ENCODE measurements at regions not wholly inside any gene's neighbourhood (a gene's known extent, or its start where the extent isn't known, plus 50 kb on each side); places are given as distances from the start of the nearest gene placed in this dataset.

DNA sequence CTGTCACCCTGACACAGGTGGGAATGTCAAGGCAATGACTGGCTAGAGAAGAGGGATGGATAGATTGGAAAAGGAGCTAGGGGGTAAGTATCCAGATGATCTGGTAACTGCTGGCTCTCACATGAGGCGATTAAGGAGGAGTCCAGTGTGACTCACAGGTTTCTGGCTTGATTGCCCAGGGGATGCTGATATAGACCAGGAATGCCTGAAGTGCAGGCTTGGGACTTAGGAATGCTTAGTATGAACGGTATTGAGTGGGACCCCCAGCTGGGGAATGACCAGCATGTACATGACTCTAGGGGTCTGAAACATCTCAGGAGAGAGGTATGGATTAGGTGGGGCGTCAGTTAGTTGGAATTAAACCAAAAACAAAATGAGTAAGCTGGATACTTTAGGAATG, 65.8 kb upstream of the PRPS1 start:
- no peak for TF ChIP-seq HNF4G (IDR thresholded peaks at IDR 0.05)
- TF ChIP-seq EGR1 (IDR thresholded peaks at IDR 0.05; ENCODE audit: low read depth in 2 of 2): no peak
- TF ChIP-seq, protein P1, sequence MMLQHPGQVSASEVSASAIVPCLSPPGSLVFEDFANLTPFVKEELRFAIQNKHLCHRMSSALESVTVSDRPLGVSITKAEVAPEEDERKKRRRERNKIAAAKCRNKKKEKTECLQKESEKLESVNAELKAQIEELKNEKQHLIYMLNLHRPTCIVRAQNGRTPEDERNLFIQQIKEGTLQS (IDR thresholded peaks at IDR 0.05): no peak
- no peak for TF ChIP-seq HNF4A (conservative IDR thresholded peaks at IDR 0.05)
- TF ChIP-seq, protein P2, sequence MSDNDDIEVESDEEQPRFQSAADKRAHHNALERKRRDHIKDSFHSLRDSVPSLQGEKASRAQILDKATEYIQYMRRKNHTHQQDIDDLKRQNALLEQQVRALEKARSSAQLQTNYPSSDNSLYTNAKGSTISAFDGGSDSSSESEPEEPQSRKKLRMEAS (IDR thresholded peaks at IDR 0.05): no peak
- TF ChIP-seq, protein P3, sequence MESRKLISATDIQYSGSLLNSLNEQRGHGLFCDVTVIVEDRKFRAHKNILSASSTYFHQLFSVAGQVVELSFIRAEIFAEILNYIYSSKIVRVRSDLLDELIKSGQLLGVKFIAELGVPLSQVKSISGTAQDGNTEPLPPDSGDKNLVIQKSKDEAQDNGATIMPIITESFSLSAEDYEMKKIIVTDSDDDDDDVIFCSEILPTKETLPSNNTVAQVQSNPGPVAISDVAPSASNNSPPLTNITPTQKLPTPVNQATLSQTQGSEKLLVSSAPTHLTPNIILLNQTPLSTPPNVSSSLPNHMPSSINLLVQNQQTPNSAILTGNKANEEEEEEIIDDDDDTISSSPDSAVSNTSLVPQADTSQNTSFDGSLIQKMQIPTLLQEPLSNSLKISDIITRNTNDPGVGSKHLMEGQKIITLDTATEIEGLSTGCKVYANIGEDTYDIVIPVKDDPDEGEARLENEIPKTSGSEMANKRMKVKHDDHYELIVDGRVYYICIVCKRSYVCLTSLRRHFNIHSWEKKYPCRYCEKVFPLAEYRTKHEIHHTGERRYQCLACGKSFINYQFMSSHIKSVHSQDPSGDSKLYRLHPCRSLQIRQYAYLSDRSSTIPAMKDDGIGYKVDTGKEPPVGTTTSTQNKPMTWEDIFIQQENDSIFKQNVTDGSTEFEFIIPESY (IDR thresholded peaks at IDR 0.05): no peak
- no peak for TF ChIP-seq RXRA (IDR thresholded peaks at IDR 0.05)
- TF ChIP-seq, protein P4, sequence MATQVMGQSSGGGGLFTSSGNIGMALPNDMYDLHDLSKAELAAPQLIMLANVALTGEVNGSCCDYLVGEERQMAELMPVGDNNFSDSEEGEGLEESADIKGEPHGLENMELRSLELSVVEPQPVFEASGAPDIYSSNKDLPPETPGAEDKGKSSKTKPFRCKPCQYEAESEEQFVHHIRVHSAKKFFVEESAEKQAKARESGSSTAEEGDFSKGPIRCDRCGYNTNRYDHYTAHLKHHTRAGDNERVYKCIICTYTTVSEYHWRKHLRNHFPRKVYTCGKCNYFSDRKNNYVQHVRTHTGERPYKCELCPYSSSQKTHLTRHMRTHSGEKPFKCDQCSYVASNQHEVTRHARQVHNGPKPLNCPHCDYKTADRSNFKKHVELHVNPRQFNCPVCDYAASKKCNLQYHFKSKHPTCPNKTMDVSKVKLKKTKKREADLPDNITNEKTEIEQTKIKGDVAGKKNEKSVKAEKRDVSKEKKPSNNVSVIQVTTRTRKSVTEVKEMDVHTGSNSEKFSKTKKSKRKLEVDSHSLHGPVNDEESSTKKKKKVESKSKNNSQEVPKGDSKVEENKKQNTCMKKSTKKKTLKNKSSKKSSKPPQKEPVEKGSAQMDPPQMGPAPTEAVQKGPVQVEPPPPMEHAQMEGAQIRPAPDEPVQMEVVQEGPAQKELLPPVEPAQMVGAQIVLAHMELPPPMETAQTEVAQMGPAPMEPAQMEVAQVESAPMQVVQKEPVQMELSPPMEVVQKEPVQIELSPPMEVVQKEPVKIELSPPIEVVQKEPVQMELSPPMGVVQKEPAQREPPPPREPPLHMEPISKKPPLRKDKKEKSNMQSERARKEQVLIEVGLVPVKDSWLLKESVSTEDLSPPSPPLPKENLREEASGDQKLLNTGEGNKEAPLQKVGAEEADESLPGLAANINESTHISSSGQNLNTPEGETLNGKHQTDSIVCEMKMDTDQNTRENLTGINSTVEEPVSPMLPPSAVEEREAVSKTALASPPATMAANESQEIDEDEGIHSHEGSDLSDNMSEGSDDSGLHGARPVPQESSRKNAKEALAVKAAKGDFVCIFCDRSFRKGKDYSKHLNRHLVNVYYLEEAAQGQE (IDR thresholded peaks at IDR 0.05): no peak
- no peak for TF ChIP-seq GABPA (IDR thresholded peaks at IDR 0.05 in 1 of 2, conservative IDR thresholded peaks at IDR 0.05 in 1 of 2)
- TF ChIP-seq YY1 (IDR thresholded peaks at IDR 0.05): no peak
- no peak for TF ChIP-seq JUND (IDR thresholded peaks at IDR 0.05)
- no peak for TF ChIP-seq TAF1 (conservative IDR thresholded peaks at IDR 0.05)
- TF ChIP-seq, protein P5, sequence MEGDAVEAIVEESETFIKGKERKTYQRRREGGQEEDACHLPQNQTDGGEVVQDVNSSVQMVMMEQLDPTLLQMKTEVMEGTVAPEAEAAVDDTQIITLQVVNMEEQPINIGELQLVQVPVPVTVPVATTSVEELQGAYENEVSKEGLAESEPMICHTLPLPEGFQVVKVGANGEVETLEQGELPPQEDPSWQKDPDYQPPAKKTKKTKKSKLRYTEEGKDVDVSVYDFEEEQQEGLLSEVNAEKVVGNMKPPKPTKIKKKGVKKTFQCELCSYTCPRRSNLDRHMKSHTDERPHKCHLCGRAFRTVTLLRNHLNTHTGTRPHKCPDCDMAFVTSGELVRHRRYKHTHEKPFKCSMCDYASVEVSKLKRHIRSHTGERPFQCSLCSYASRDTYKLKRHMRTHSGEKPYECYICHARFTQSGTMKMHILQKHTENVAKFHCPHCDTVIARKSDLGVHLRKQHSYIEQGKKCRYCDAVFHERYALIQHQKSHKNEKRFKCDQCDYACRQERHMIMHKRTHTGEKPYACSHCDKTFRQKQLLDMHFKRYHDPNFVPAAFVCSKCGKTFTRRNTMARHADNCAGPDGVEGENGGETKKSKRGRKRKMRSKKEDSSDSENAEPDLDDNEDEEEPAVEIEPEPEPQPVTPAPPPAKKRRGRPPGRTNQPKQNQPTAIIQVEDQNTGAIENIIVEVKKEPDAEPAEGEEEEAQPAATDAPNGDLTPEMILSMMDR (IDR thresholded peaks at IDR 0.05; ENCODE audit: low read depth, low read length, missing input control): no peak
- no peak for TF ChIP-seq FOXA2 (IDR thresholded peaks at IDR 0.05)
- no peak for TF ChIP-seq SP1 (IDR thresholded peaks at IDR 0.05)
- Histone ChIP-seq H3K27ac (ENCODE audit: low read depth in 1 of 2, low read length in 2 of 2) (no peak overlapping the region), H3K27me3 (ENCODE audit: control insufficient read depth in 4 of 4, insufficient read depth in 4 of 4, low read length in 3 of 4) (peaks cover 0 to 3% (median 0%) of the 10 kb centered on the region in 4 donors), H3K9ac (ENCODE audit: low read depth in 1 of 2, low read length in 2 of 2) (no peak overlapping the region), H3K9me3 (ENCODE audit: control insufficient read depth in 4 of 4, low read length in 3 of 4) (no peaks in the 10 kb centered on the region), H3K36me3 (ENCODE audit: control insufficient read depth in 4 of 4, insufficient read depth in 3 of 4, low read depth in 1 of 4, low read length in 3 of 4) (no peaks in the 10 kb centered on the region), H3K4me3 (ENCODE audit: low read depth in 1 of 3, low read length in 3 of 3) (no peak overlapping the region), H3K4me1 (ENCODE audit: control insufficient read depth in 4 of 4, insufficient read depth in 4 of 4, low read length in 3 of 4) (no peaks in the 10 kb centered on the region)
- WGBS: 84% methylated on average over 3 of the region's 3 CpGs
- no peak for DNase-seq (ENCODE audit: low spot score)

DNA sequence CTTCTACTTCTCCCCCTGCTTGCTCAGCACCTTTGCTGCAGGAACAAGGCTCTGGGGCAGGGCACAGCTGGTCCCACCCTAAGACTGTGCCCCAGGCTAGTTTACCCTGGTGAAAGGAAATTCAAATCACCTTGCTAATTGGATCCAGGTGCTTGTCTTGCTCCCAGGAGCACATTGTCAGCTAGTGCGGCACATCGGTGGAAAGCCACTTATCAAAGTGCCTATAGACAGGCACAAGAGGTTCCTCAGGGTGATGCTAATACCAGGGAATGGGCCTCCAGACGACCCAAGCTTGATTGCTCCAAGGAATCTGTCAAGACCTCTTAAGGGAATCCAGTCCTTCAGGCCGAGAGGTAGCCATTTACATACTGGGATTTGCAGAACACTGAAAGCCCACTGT, 64.5 kb upstream of the PRPS1 start:
- TF ChIP-seq YY1 (IDR thresholded peaks at IDR 0.05): no peak
- TF ChIP-seq HNF4A (conservative IDR thresholded peaks at IDR 0.05): no peak
- no peak for TF ChIP-seq TAF1 (conservative IDR thresholded peaks at IDR 0.05)
- no peak for TF ChIP-seq JUND (IDR thresholded peaks at IDR 0.05)
- no peak for TF ChIP-seq HNF4G (IDR thresholded peaks at IDR 0.05)
- H3K27me3 ChIP-seq (ENCODE audit: control insufficient read depth in 4 of 4, insufficient read depth in 4 of 4, low read length in 3 of 4): peaks cover 0 to 3% (median 0%) of the 10 kb centered on the region in 4 donors
- WGBS: 79% methylated on average over 4 of the region's 4 CpGs

More for the DNA sequence above, 64.5 kb upstream of the PRPS1 start:
- Histone ChIP-seq H3K27ac (ENCODE audit: low read depth in 1 of 2, low read length in 2 of 2) (no peak overlapping the region), H3K9ac (ENCODE audit: low read depth in 1 of 2, low read length in 2 of 2) (no peak overlapping the region), H3K36me3 (ENCODE audit: control insufficient read depth in 4 of 4, insufficient read depth in 3 of 4, low read depth in 1 of 4, low read length in 3 of 4) (no peaks in the 10 kb centered on the region), H3K9me3 (ENCODE audit: control insufficient read depth in 4 of 4, low read length in 3 of 4) (no peaks in the 10 kb centered on the region), H3K4me1 (ENCODE audit: control insufficient read depth in 4 of 4, insufficient read depth in 4 of 4, low read length in 3 of 4) (no peaks in the 10 kb centered on the region), H3K4me3 (ENCODE audit: low read depth in 1 of 3, low read length in 3 of 3) (no peak overlapping the region)
- no peak for DNase-seq (ENCODE audit: low spot score)

Measured in liver (tissue), 8 donors.